ENCODE measurements at regions not wholly inside any gene's neighbourhood (a gene's known extent, or its start where the extent isn't known, plus 50 kb on each side); places are given as distances from the start of the nearest gene placed in this dataset.

- CTCF ChIA-PET (ENCODE audit: unreplicated experiment): no interaction called here
- BruUV-seq (replicated peaks): no TSS peak
- no peaks in the 10 kb centered on the region for H3K4me1 ChIP-seq (ENCODE audit: insufficient read depth, low read length, poor library complexity, severe bottlenecking)
- 0 out of 2 replicates have a peak, but pooled peaks cover 1% of the 10 kb centered on the region for H3K9me3 ChIP-seq (ENCODE audit: low read length)
- TF ChIP-seq EZH2phosphoT487 (IDR thresholded peaks at IDR 0.05; ENCODE audit: borderline replicate concordance, low read depth, low read length): no peak
- no peak for TF ChIP-seq CTCF (conservative IDR thresholded peaks at IDR 0.05; ENCODE audit: low read length)
- H3K27ac ChIP-seq (ENCODE audit: low read depth, low read length, poor library complexity, severe bottlenecking): no peak overlapping the region
- no peaks in the 10 kb centered on the region for H3K9me2 ChIP-seq (ENCODE audit: insufficient read depth, low read length)
- no peak overlapping the region for H2AFZ ChIP-seq (ENCODE audit: low read length)
- no peak for DNase-seq (ENCODE audit: low spot score)
- H4K20me1 ChIP-seq (ENCODE audit: insufficient read depth, low read length): no peaks in the 10 kb centered on the region
- no peaks in the 10 kb centered on the region for H3K36me3 ChIP-seq (ENCODE audit: insufficient read depth, low read length)
- no peak overlapping the region for H3K4me3 ChIP-seq (ENCODE audit: low read depth, low read length, poor library complexity, severe bottlenecking)
- no peaks in the 10 kb centered on the region for H3K79me2 ChIP-seq (ENCODE audit: insufficient read depth, low read depth, low read length)
- intact Hi-C loops (cut with micrococcal nuclease; ENCODE audit: unreplicated experiment): no loop called here
- no peak overlapping the region for H3K4me2 ChIP-seq (ENCODE audit: low read length)
- POLR2A ChIA-PET: interaction anchor here (0.8 to 0.9 kb wide), 2 partner anchors 11 to 24 kb away, joined by 3 read pairs; no protein-coding TSS in a partner anchor
Observed at GRCh38 chr5:133715616-133716015, 103.3 kb upstream of the FSTL4 start.

- no peaks in the 10 kb centered on the region for H3K36me3 ChIP-seq (ENCODE audit: insufficient read depth, low read length)
- TF ChIP-seq CTCF (conservative IDR thresholded peaks at IDR 0.05; ENCODE audit: low read length) (no peak), EZH2phosphoT487 (IDR thresholded peaks at IDR 0.05; ENCODE audit: borderline replicate concordance, low read depth, low read length) (no peak)
- DNase-seq (ENCODE audit: low spot score): no peak
- H3K4me2 ChIP-seq (ENCODE audit: low read length): no peak overlapping the region
- ChIA-PET CTCF (ENCODE audit: unreplicated experiment) (no interaction called here), POLR2A (interaction anchor here (0.6 to 0.9 kb wide), 2 partner anchors 23 to 1896 kb away, joined by 3 read pairs; no protein-coding TSS in a partner anchor)
- no peak overlapping the region for H3K4me3 ChIP-seq (ENCODE audit: low read depth, low read length, poor library complexity, severe bottlenecking)
- no peaks in the 10 kb centered on the region for H4K20me1 ChIP-seq (ENCODE audit: insufficient read depth, low read length)
- H3K9me3 ChIP-seq (ENCODE audit: low read length): no peaks in the 10 kb centered on the region
- intact Hi-C loops (cut with micrococcal nuclease; ENCODE audit: unreplicated experiment): no loop called here
- no peaks in the 10 kb centered on the region for H3K4me1 ChIP-seq (ENCODE audit: insufficient read depth, low read length, poor library complexity, severe bottlenecking)
- no peaks in the 10 kb centered on the region for H3K9me2 ChIP-seq (ENCODE audit: insufficient read depth, low read length)
- BruUV-seq (replicated peaks): no TSS peak
- no peaks in the 10 kb centered on the region for H3K79me2 ChIP-seq (ENCODE audit: insufficient read depth, low read depth, low read length)
- no peak overlapping the region for H2AFZ ChIP-seq (ENCODE audit: low read length)
- no peak overlapping the region for H3K27ac ChIP-seq (ENCODE audit: low read depth, low read length, poor library complexity, severe bottlenecking)
Observed at GRCh38 chr5:133715216-133715615, 102.9 kb upstream of the FSTL4 start.

GRCh38 chr5:133714161-133714915 is 102.0 kb upstream of the FSTL4 start:
- H3K4me3 ChIP-seq (ENCODE audit: low read depth, low read length, poor library complexity, severe bottlenecking): no peak overlapping the region
- intact Hi-C loops (cut with micrococcal nuclease; ENCODE audit: unreplicated experiment): no loop called here
- no peaks in the 10 kb centered on the region for H4K20me1 ChIP-seq (ENCODE audit: insufficient read depth, low read length)
- ChIA-PET POLR2A (interaction anchor here (0.6 to 0.9 kb wide), 2 partner anchors 22 to 1897 kb away, joined by 3 read pairs; no protein-coding TSS in a partner anchor), CTCF (ENCODE audit: unreplicated experiment) (no interaction called here)
- H3K4me2 ChIP-seq (ENCODE audit: low read length): no peak overlapping the region
- TF ChIP-seq EZH2phosphoT487 (IDR thresholded peaks at IDR 0.05; ENCODE audit: borderline replicate concordance, low read depth, low read length) (no peak), CTCF (conservative IDR thresholded peaks at IDR 0.05; ENCODE audit: low read length) (no peak)
- DNase-seq (ENCODE audit: low spot score): no peak
- H3K9me2 ChIP-seq (ENCODE audit: insufficient read depth, low read length): no peaks in the 10 kb centered on the region
- no peak overlapping the region for H3K27ac ChIP-seq (ENCODE audit: low read depth, low read length, poor library complexity, severe bottlenecking)
- H3K4me1 ChIP-seq (ENCODE audit: insufficient read depth, low read length, poor library complexity, severe bottlenecking): no peaks in the 10 kb centered on the region
- H3K79me2 ChIP-seq (ENCODE audit: insufficient read depth, low read depth, low read length): no peaks in the 10 kb centered on the region
- no peak overlapping the region for H2AFZ ChIP-seq (ENCODE audit: low read length)
- no peaks in the 10 kb centered on the region for H3K36me3 ChIP-seq (ENCODE audit: insufficient read depth, low read length)
- no peaks in the 10 kb centered on the region for H3K9me3 ChIP-seq (ENCODE audit: low read length)
- no TSS peak for BruUV-seq (replicated peaks)

Data from OCI-LY7 (cell line).